HL-60 (cell line): ENCODE measurements at regions not wholly inside any gene's neighbourhood (a gene's known extent, or its start where the extent isn't known, plus 50 kb on each side); places are given as distances from the start of the nearest gene placed in this dataset.

Experiments
- DNase-seq, 2 experiments: peaks; one replicate each; pipeline ENCODE4 v3.0.0-alpha.2; 2010 to 2020; ENCODE audit warnings: low read depth in 1 of 2, low spot score in 1 of 2
- H3K27ac ChIP-seq: fragments of 250-450 bp; sonication (Bioruptor Pico); replicated peaks from 2 replicates; pipeline ENCODE4 v1.5.1; 2020; ENCODE audit warnings: mild to moderate bottlenecking, moderate library complexity
- H3K27me3 ChIP-seq: fragments of 250-450 bp; sonication (Bioruptor Pico); 2 replicates; pipeline ENCODE4 v1.5.1; 2021; ENCODE audit warnings: mild to moderate bottlenecking, moderate library complexity; ENCODE audit not compliant: insufficient read depth, poor library complexity, severe bottlenecking
- H3K4me3 ChIP-seq: replicated peaks from 2 replicates; pipeline ENCODE4 v1.5.1; 2011; ENCODE audit warnings: mild to moderate bottlenecking, control low read depth, low read length; ENCODE audit not compliant: insufficient read depth
- GABPA ChIP-seq: IDR thresholded peaks from 2 replicates; pipeline ENCODE4 v1.6.1; 2012; ENCODE audit warnings: low read depth
- POLR2AphosphoS5 ChIP-seq: IDR thresholded peaks from 2 replicates; pipeline ENCODE4 v1.6.1; 2012; ENCODE audit warnings: low read depth
- REST ChIP-seq: IDR thresholded peaks from 2 replicates; pipeline ENCODE4 v1.6.1; 2012; ENCODE audit warnings: low read depth; ENCODE audit not compliant: insufficient replicate concordance
- SPI1 ChIP-seq: IDR thresholded peaks from 2 replicates; pipeline ENCODE4 v1.6.1; 2012; ENCODE audit warnings: low read depth, mild to moderate bottlenecking, borderline replicate concordance
- TF ChIP-seq, protein P1 (sequence below): IDR thresholded peaks from one replicate; pipeline ENCODE4 v1.5.1; 2011; ENCODE audit warnings: low read length, control low read depth, inconsistent platforms; ENCODE audit not compliant: insufficient read depth

GRCh38 chr1:118488787-118489186 lies 303.8 kb upstream of the SPAG17 start:
- no peak overlapping the region for H3K27ac ChIP-seq
- no peaks in the 10 kb centered on the region for H3K27me3 ChIP-seq
- DNase-seq, result no peak
- TF ChIP-seq, protein P1, sequence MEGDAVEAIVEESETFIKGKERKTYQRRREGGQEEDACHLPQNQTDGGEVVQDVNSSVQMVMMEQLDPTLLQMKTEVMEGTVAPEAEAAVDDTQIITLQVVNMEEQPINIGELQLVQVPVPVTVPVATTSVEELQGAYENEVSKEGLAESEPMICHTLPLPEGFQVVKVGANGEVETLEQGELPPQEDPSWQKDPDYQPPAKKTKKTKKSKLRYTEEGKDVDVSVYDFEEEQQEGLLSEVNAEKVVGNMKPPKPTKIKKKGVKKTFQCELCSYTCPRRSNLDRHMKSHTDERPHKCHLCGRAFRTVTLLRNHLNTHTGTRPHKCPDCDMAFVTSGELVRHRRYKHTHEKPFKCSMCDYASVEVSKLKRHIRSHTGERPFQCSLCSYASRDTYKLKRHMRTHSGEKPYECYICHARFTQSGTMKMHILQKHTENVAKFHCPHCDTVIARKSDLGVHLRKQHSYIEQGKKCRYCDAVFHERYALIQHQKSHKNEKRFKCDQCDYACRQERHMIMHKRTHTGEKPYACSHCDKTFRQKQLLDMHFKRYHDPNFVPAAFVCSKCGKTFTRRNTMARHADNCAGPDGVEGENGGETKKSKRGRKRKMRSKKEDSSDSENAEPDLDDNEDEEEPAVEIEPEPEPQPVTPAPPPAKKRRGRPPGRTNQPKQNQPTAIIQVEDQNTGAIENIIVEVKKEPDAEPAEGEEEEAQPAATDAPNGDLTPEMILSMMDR, result no peak
- TF ChIP-seq SPI1 (no peak), POLR2AphosphoS5 (no peak), GABPA (no peak), REST (no peak)
- H3K4me3 ChIP-seq, result no peak overlapping the region

DNA sequence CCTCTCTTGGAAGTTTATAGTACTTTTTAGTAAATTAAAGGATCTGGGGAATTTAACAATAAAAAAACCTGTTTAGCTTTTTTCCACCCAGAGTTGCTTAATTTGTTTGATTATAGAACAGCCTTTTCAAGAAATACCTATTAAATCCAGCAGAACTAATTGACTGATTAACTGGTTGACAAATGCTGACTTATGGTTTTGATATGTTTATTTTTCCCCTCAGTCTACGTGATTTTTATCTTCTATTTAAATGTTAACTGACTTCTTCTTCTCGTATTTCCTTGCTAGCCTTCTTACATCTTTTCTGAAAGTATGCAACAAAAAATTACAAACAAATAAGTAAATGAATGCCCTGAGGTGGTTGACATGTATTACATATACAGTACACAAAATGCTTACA lies 302.9 kb upstream of the SPAG17 start:
- TF ChIP-seq, protein P1, result no peak
- TF ChIP-seq REST (no peak), SPI1 (no peak), GABPA (no peak), POLR2AphosphoS5 (no peak)
- H3K27ac ChIP-seq, result no peak overlapping the region
- no peaks in the 10 kb centered on the region for H3K27me3 ChIP-seq
- DNase-seq, result no peak
- H3K4me3 ChIP-seq, result no peak overlapping the region

GRCh38 chr1:118487091-118487490 lies 302.1 kb upstream of the SPAG17 start:
- Histone ChIP-seq H3K27ac (no peak overlapping the region), H3K4me3 (no peak overlapping the region), H3K27me3 (no peaks in the 10 kb centered on the region)
- TF ChIP-seq GABPA, result no peak
- TF ChIP-seq POLR2AphosphoS5, result no peak
- TF ChIP-seq REST, result no peak
- no peak for DNase-seq

GRCh38 chr1:118486199-118486598 lies 301.2 kb upstream of the SPAG17 start:
- DNase-seq, result no peak
- Histone ChIP-seq H3K27ac (no peak overlapping the region), H3K4me3 (no peak overlapping the region), H3K27me3 (no peaks in the 10 kb centered on the region)
- TF ChIP-seq, protein P1, result no peak
- TF ChIP-seq GABPA, result no peak
- no peak for TF ChIP-seq POLR2AphosphoS5
- TF ChIP-seq REST, result no peak
- TF ChIP-seq SPI1, result no peak
